ENCODE measurements at regions not wholly inside any gene's neighbourhood (a gene's known extent, or its start where the extent isn't known, plus 50 kb on each side); places are given as distances from the start of the nearest gene placed in this dataset.
A peak's percentile ranks its signal among the peaks of the same experiment; 100 is the strongest.
"Not testable (repeated sequence)": the region's sequence is repeated elsewhere in the genome, so short reads cannot be mapped to it uniquely, and the experiment has no call there.

- DNase-seq: not testable (repeated sequence)
Observed at GRCh38 chr17:43345515-43345914, 53.3 kb upstream of the ARL4D start.

GRCh38 chr17:43344685-43345084 lies 54.1 kb upstream of the ARL4D start:
- no peak for DNase-seq

- DNase-seq: no peak
Observed at GRCh38 chr17:43342589-43342890, 56.3 kb upstream of the ARL4D start.

GRCh38 chr17:43341715-43342588 lies 56.8 kb upstream of the ARL4D start:
- DNase-seq: no peak

GRCh38 chr17:43338886-43339516 lies 59.8 kb upstream of the ARL4D start:
- peak; percentile 36 for DNase-seq

- no peak for DNase-seq
Observed at GRCh38 chr17:43337684-43338428, 60.9 kb upstream of the ARL4D start.

- no peak for DNase-seq
Observed at GRCh38 chr17:43334738-43335402, 63.9 kb upstream of the ARL4D start.

GRCh38 chr17:43333433-43333943 lies 65.3 kb upstream of the ARL4D start:
- DNase-seq: no peak

- no peak for DNase-seq
Observed at GRCh38 chr17:43332230-43332629, 66.6 kb upstream of the ARL4D start.

GRCh38 chr17:43330876-43331639 lies 67.7 kb upstream of the ARL4D start:
- no peak for DNase-seq

- no peak for DNase-seq
Observed at GRCh38 chr17:43329183-43329582, 69.6 kb upstream of the ARL4D start.

GRCh38 chr17:43328650-43329049 lies 70.1 kb upstream of the ARL4D start:
- no peak for DNase-seq

- no peak for DNase-seq
Observed at GRCh38 chr17:43327834-43328420, 70.9 kb upstream of the ARL4D start.

- no peak for DNase-seq
Observed at GRCh38 chr17:43327421-43327820, 71.4 kb upstream of the ARL4D start.

GRCh38 chr17:43326490-43327275 lies 72.1 kb upstream of the ARL4D start:
- no peak for DNase-seq

- no peak for DNase-seq
Observed at GRCh38 chr17:43324205-43324893, 74.4 kb upstream of the ARL4D start.

GRCh38 chr17:43319293-43320124 lies 79.3 kb upstream of the ARL4D start:
- DNase-seq: no peak

GRCh38 chr17:43316522-43317142 lies 82.2 kb upstream of the ARL4D start:
- DNase-seq: no peak
